Activated B cell treated with CpG ODN at 0.5 μM for 24 hours (primary cell): ENCODE measurements at regions not wholly inside any gene's neighbourhood (a gene's known extent, or its start where the extent isn't known, plus 50 kb on each side); places are given as distances from the start of the nearest gene placed in this dataset.

ENCODE experiments used
- ATAC-seq: fragments of 200-7000 bp; cut with Tn5 transposase; one replicate; pipeline ENCODE4 v1.10.0; 2021; ENCODE audit warnings: low read depth, mild to moderate bottlenecking, moderate library complexity
- CTCF ChIA-PET: fragments of 350-600 bp; sonication (Branson Sonifier 250); formaldehyde crosslinking; loops from one replicate; lab custom pipeline; 2021; ENCODE audit warnings: antibody characterized with exemption; lab: Charles Lee
- POLR2A ChIA-PET: fragments of 350-600 bp; sonication (Branson Sonifier 250); formaldehyde crosslinking; loops from one replicate; lab custom pipeline; 2021; ENCODE audit warnings: antibody characterized with exemption; lab: Charles Lee
- DNase-seq: peaks from one replicate; pipeline ENCODE4 v3.0.0; 2022
- H3K27ac Mint-ChIP-seq: one replicate; pipeline ENCODE4 v1.8.0; 2020; ENCODE audit warnings: mixed read lengths
- H3K27me3 Mint-ChIP-seq: one replicate; pipeline ENCODE4 v1.8.0; 2021; ENCODE audit warnings: mixed read lengths
- H3K36me3 Mint-ChIP-seq: one replicate; pipeline ENCODE4 v1.8.0; 2021; ENCODE audit warnings: low read depth, mixed read lengths
- H3K4me1 Mint-ChIP-seq: one replicate; pipeline ENCODE4 v1.8.0; 2021; ENCODE audit warnings: mixed read lengths
- H3K4me3 Mint-ChIP-seq: one replicate; pipeline ENCODE4 v1.8.0; 2020; ENCODE audit warnings: mild to moderate bottlenecking, mixed read lengths
- H3K9me3 Mint-ChIP-seq: one replicate; pipeline ENCODE4 v1.8.0; 2020; ENCODE audit warnings: mixed read lengths
- CTCF ChIP-seq: fragments of 200-600 bp; IDR thresholded peaks from one replicate; pipeline ENCODE4 v1.8.0; 2022; ENCODE audit warnings: antibody characterized with exemption, mild to moderate bottlenecking
- intact Hi-C: fragments of 100-400 bp; cut with micrococcal nuclease; formaldehyde crosslinking; loops from one replicate; pipeline ENCODE4 v1.15.1; 2024

DNA sequence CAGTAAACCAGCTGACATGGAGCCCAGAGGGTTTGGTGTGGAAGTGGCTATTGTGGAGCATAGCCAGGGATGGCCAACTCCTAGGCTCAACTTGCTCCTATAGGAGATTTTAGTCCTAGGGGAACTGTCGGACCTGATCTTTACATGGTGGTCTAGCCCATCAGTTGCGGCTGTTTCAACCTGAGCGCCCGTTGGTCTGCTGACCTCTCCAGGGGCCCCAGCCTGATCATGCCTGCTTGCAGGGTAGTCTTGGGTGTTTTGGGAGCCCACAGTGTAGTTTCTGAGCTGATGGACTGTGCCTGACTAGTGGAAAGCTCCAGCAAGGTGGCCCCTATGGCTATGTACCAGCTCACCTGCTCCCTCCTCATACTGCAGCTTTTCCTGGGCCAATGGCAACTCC lies 597.0 kb downstream of the IQCM start:
- TF ChIP-seq CTCF: no peak
- H3K9me3 Mint-ChIP-seq: peaks cover 19% of the 10 kb centered on the region
- H3K27me3 Mint-ChIP-seq: no peaks in the 10 kb centered on the region
- intact Hi-C loops: no loop called here
- ChIA-PET POLR2A (no interaction called here), CTCF (no interaction called here)
- no peak overlapping the region for H3K4me3 Mint-ChIP-seq
- no peak for DNase-seq
- H3K36me3 Mint-ChIP-seq: no peaks in the 10 kb centered on the region
- no peak overlapping the region for H3K27ac Mint-ChIP-seq
- H3K4me1 Mint-ChIP-seq: no peaks in the 10 kb centered on the region
- no peak for ATAC-seq

DNA sequence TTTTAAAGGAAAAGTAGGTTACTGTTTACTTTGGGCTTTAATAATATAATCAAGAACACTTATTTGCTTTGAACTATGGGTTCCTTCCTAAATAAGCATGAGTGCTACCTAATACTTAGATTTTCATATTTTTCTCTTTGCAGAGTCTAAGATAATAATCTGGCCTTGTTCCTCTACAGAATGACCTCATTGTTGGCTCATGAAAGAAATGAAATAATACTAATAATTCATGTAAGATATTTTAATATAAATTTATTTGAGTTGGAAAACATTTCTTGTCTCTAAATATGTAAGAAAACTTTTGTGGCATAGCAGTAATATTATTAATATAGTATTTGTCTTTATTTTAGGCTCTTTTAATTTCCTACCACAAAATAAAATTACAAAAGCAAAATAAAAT lies 601.3 kb downstream of the IQCM start:
- no peaks in the 10 kb centered on the region for H3K4me1 Mint-ChIP-seq
- no peaks in the 10 kb centered on the region for H3K36me3 Mint-ChIP-seq
- POLR2A ChIA-PET: no interaction called here

GRCh38 chr4:149211876-149212275 lies 603.8 kb downstream of the IQCM start:
- Mint-ChIP-seq H3K9me3 (peaks cover 4% of the 10 kb centered on the region), H3K4me1 (no peaks in the 10 kb centered on the region), H3K27me3 (no peaks in the 10 kb centered on the region), H3K27ac (no peak overlapping the region), H3K36me3 (no peaks in the 10 kb centered on the region), H3K4me3 (no peak overlapping the region)
- POLR2A ChIA-PET: no interaction called here
- intact Hi-C loops: no loop called here
- CTCF ChIA-PET: no interaction called here
- no peak for ATAC-seq
- no peak for TF ChIP-seq CTCF
- no peak for DNase-seq

More for the DNA sequence above, 601.3 kb downstream of the IQCM start:
- TF ChIP-seq CTCF: no peak
- Mint-ChIP-seq H3K27ac (no peak overlapping the region), H3K27me3 (no peaks in the 10 kb centered on the region), H3K4me3 (no peak overlapping the region), H3K9me3 (peaks cover 4% of the 10 kb centered on the region)
- DNase-seq: no peak
- intact Hi-C loops: no loop called here
- CTCF ChIA-PET: no interaction called here
- no peak for ATAC-seq

DNA sequence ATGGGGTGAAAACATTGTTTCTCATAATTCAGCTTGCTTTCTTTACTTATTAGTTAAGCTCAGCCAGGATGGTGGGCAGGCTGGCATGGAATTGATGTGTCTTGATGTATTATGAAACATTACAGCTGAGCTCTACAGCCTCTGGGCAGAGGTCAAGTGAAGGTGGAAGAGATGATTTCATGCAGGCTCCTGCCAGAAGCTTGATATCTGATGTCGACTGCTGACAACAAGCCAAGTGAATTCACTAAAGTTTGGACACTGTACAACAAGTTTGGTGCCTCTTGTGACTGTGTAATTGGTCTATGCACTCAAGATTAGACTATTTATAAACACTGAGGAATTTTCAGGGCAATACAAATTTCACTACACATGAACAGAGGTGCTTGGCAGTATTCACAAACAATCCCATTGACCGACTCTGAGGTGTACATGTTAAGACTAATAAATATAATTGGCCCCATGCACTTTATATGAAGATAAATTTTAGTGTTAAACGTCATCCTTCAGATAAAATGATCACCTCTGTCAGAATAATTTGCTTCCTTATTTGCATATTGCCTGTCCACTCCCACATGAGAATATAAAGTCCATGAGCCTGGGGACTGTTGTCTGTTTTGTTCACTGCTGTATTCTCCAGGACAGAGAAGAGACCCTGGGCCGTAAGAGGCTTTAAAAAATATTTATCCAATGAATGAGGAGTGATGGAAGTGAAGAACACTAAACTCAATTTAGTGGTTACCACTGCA lies 612.2 kb downstream of the IQCM start:
- Mint-ChIP-seq H3K9me3 (no peaks in the 10 kb centered on the region), H3K27ac (no peak overlapping the region), H3K4me3 (no peak overlapping the region), H3K4me1 (no peaks in the 10 kb centered on the region), H3K36me3 (no peaks in the 10 kb centered on the region), H3K27me3 (no peaks in the 10 kb centered on the region)
- no peak for TF ChIP-seq CTCF
- no peak for DNase-seq
- ATAC-seq: no peak
- intact Hi-C loops: no loop called here
- POLR2A ChIA-PET: no interaction called here
- CTCF ChIA-PET: no interaction called here

DNA sequence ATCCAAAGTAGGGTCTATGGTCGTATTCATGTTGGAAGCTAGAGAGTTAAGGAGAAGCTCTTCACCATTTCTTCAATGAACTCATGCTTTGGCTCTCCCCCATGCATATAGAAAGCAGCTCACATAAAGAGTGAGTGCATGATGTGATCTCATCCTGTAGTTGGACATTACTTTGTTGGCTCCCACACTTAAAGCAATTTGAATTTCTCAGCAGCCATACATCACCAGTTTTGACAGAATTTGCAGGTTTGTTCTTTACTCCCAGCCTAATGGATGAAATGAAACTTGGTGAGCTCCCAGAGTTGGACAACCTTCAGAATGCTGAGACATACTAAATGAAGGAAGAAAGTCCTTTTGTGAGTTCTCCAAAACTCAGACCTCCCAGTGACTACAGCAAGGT lies 613.5 kb downstream of the IQCM start:
- no peaks in the 10 kb centered on the region for H3K9me3 Mint-ChIP-seq

More for the DNA sequence above, 613.5 kb downstream of the IQCM start:
- H3K27ac Mint-ChIP-seq: no peak overlapping the region
- DNase-seq (no peak), ATAC-seq (no peak)
- CTCF ChIA-PET: no interaction called here
- TF ChIP-seq CTCF: no peak
- no peaks in the 10 kb centered on the region for H3K36me3 Mint-ChIP-seq
- H3K4me1 Mint-ChIP-seq: no peaks in the 10 kb centered on the region
- no peak overlapping the region for H3K4me3 Mint-ChIP-seq
- no peaks in the 10 kb centered on the region for H3K27me3 Mint-ChIP-seq
- intact Hi-C loops: no loop called here
- POLR2A ChIA-PET: no interaction called here
